ENCODE measurements at regions not wholly inside any gene's neighbourhood (a gene's known extent, or its start where the extent isn't known, plus 50 kb on each side); places are given as distances from the start of the nearest gene placed in this dataset.
A peak's percentile ranks its signal among the peaks of the same experiment; 100 is the strongest.

GRCh38 chr5:153403470-153403869 lies 87.0 kb upstream of the GRIA1 start:
- no peak for TF ChIP-seq USF1 (IDR thresholded peaks at IDR 0.05)
- no peak for TF ChIP-seq NFIC (IDR thresholded peaks at IDR 0.05)

- TF ChIP-seq CEBPB (IDR thresholded peaks at IDR 0.05), result no peak
- TF ChIP-seq EP300 (IDR thresholded peaks at IDR 0.05; ENCODE audit: borderline replicate concordance), result no peak
- no peak for TF ChIP-seq REST (IDR thresholded peaks at IDR 0.05; ENCODE audit: low read depth)
- TF ChIP-seq TCF12 (IDR thresholded peaks at IDR 0.05; ENCODE audit: low read depth), result no peak
- no peak for TF ChIP-seq ZBTB7A (IDR thresholded peaks at IDR 0.05; ENCODE audit: low read depth)
- TF ChIP-seq EGR1 (IDR thresholded peaks at IDR 0.05), result no peak
- no peak for TF ChIP-seq YY1 (IDR thresholded peaks at IDR 0.05; ENCODE audit: low read depth)
- TF ChIP-seq MAX (IDR thresholded peaks at IDR 0.05), result no peak
- TF ChIP-seq NFIC (IDR thresholded peaks at IDR 0.05), result no peak
- TF ChIP-seq CREB1 (IDR thresholded peaks at IDR 0.05; ENCODE audit: low read depth), result no peak
- TF ChIP-seq USF1 (IDR thresholded peaks at IDR 0.05), result no peak
- TF ChIP-seq FOXM1 (IDR thresholded peaks at IDR 0.05; ENCODE audit: borderline replicate concordance, low read depth), result no peak
- no peak for TF ChIP-seq RAD21 (IDR thresholded peaks at IDR 0.05; ENCODE audit: low read depth)
- no peak for TF ChIP-seq TAF1 (IDR thresholded peaks at IDR 0.05; ENCODE audit: low read depth)
- no peak for TF ChIP-seq TEAD4 (IDR thresholded peaks at IDR 0.05)
These were observed 85.7 kb upstream of the GRIA1 start for GRCh38 chr5:153404747-153405146.

- TF ChIP-seq ZBTB7A (IDR thresholded peaks at IDR 0.05; ENCODE audit: low read depth) (no peak), TCF12 (IDR thresholded peaks at IDR 0.05; ENCODE audit: low read depth) (no peak), TEAD4 (IDR thresholded peaks at IDR 0.05) (no peak), FOXM1 (IDR thresholded peaks at IDR 0.05; ENCODE audit: borderline replicate concordance, low read depth) (no peak), EP300 (IDR thresholded peaks at IDR 0.05; ENCODE audit: borderline replicate concordance) (no peak), YY1 (IDR thresholded peaks at IDR 0.05; ENCODE audit: low read depth) (no peak), EGR1 (IDR thresholded peaks at IDR 0.05) (no peak), RAD21 (IDR thresholded peaks at IDR 0.05; ENCODE audit: low read depth) (no peak), REST (IDR thresholded peaks at IDR 0.05; ENCODE audit: low read depth) (no peak), USF1 (IDR thresholded peaks at IDR 0.05) (no peak), TAF1 (IDR thresholded peaks at IDR 0.05; ENCODE audit: low read depth) (no peak), CEBPB (IDR thresholded peaks at IDR 0.05) (no peak), MAX (IDR thresholded peaks at IDR 0.05) (no peak), NFIC (IDR thresholded peaks at IDR 0.05) (no peak), CREB1 (IDR thresholded peaks at IDR 0.05; ENCODE audit: low read depth) (no peak)
These were observed 68.8 kb upstream of the GRIA1 start for GRCh38 chr5:153421676-153422075.

GRCh38 chr5:153425914-153426313 lies 64.6 kb upstream of the GRIA1 start:
- TF ChIP-seq REST (IDR thresholded peaks at IDR 0.05; ENCODE audit: low read depth) (no peak), RAD21 (IDR thresholded peaks at IDR 0.05; ENCODE audit: low read depth) (peak; percentile 42)

Data from Ishikawa (cell line).